ENCODE measurements at regions not wholly inside any gene's neighbourhood (a gene's known extent, or its start where the extent isn't known, plus 50 kb on each side); places are given as distances from the start of the nearest gene placed in this dataset.

DNA sequence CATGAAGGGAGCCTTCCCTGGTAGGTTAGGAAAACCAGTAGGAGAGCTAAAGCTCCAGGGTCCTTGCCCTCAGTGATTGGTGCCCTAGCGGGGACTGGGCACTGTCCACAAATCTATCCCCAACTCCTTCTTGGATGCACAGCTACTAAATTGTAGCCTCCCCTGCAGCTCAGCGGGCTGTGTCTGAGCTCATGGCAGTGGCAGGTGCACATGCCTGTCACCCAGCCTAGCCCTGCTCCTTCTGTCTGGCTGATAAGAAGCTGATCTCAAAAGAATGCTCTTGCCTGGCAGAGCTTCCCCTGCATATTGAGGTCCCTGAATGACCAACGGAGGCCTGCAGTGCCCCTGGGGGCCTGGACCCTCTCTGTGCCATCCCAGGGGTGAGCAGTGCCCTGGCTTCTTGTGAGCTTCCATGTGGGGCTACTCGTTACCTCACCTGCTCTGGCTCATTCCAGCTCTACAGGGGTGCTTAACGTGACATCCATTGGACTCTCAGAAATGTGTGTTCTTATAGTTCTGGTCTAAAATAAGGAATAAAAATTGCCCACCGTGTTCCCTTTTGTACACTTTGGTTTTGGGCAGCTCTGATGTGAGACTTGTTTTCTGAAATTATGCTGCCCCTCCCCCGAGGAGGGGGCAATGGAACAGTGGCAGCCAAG is 59.8 kb upstream of the ANTXRL start:
- Histone ChIP-seq H3K4me3 (no peak overlapping the region), H3K27ac (no peak overlapping the region), H3K27me3 (no peaks in the 10 kb centered on the region), H3K36me3 (no peaks in the 10 kb centered on the region), H3K9me3 (peaks cover 0 to 6% (median 0%) of the 10 kb centered on the region in 4 donors), H3K4me1 (peaks cover 0 to 9% (median 0%) of the 10 kb centered on the region in 4 donors)
- no peak for TF ChIP-seq POLR2A (IDR thresholded peaks at IDR 0.05)
- TF ChIP-seq, protein P1, sequence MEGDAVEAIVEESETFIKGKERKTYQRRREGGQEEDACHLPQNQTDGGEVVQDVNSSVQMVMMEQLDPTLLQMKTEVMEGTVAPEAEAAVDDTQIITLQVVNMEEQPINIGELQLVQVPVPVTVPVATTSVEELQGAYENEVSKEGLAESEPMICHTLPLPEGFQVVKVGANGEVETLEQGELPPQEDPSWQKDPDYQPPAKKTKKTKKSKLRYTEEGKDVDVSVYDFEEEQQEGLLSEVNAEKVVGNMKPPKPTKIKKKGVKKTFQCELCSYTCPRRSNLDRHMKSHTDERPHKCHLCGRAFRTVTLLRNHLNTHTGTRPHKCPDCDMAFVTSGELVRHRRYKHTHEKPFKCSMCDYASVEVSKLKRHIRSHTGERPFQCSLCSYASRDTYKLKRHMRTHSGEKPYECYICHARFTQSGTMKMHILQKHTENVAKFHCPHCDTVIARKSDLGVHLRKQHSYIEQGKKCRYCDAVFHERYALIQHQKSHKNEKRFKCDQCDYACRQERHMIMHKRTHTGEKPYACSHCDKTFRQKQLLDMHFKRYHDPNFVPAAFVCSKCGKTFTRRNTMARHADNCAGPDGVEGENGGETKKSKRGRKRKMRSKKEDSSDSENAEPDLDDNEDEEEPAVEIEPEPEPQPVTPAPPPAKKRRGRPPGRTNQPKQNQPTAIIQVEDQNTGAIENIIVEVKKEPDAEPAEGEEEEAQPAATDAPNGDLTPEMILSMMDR (IDR thresholded peaks at IDR 0.05), result no peak
- no peak for TF ChIP-seq EP300 (IDR thresholded peaks at IDR 0.05)
- 70 to 80% methylated on average over 5 to 7 of the region's 7 CpGs for WGBS, 2 donors
- no peak for DNase-seq (ENCODE audit: low spot score in 2 of 2)

DNA sequence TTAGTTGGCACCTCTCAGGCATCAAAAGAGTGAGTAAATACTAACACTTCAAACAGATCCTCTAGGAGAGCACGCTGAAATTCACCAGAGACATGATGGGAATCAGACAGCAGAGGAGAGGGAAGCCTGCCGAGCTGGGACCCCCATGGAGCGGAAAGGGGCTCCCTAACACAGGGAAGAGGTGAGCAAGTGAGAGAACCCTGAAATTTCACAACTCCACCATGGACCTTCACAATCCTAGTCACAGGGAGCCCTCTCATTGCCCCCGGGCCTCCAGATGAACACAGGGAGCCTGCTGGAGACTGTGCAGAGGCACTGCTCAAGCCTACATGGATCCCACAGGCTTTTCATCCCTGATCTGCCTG is 59.2 kb upstream of the ANTXRL start:
- H3K27ac ChIP-seq, result no peak overlapping the region
- peaks cover 0 to 9% (median 0%) of the 10 kb centered on the region in 4 donors for H3K4me1 ChIP-seq
- H3K36me3 ChIP-seq, result no peaks in the 10 kb centered on the region
- no peak for DNase-seq (ENCODE audit: low spot score in 2 of 2)
- no peak for TF ChIP-seq POLR2A (IDR thresholded peaks at IDR 0.05)
- no peak for TF ChIP-seq EP300 (IDR thresholded peaks at IDR 0.05)
- TF ChIP-seq, protein P1 (IDR thresholded peaks at IDR 0.05), result no peak
- no peak overlapping the region for H3K4me3 ChIP-seq
- 57 to 73% methylated on average over 4 of the region's 4 CpGs for WGBS, 2 donors
- peaks cover 0 to 6% (median 0%) of the 10 kb centered on the region in 4 donors for H3K9me3 ChIP-seq
- H3K27me3 ChIP-seq, result no peaks in the 10 kb centered on the region

DNA sequence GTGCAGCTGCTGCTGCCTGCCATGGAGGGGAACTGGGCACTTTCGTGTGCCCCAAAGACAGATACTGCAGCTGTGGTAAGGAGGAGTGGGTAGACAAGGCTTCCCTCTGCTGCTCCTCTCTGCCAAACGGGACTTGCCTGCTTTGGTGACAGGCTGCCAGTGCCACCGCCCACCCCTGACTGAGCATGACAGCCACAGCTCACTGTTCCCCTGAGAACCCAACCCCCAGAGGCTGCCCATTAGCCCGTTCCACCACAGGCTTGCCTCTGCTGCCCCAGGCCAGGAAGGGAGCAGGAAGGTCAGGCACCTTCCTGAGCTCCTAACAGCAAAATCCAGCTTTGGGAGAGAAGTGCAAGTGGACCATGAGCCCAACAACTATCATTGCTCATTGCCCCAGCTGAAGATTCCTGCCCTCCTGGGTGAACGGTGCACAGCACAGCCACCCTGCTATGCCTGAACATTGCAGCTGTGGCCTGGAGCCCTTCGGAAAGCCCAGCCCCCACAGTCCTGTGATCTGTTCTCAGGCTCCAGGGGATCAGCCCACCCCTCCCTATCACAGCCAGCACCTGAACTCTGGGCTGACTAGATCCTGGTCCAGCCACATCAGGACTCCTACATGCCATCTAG is 58.7 kb upstream of the ANTXRL start:
- Histone ChIP-seq H3K4me3 (no peak overlapping the region), H3K27me3 (no peaks in the 10 kb centered on the region), H3K27ac (no peak overlapping the region), H3K4me1 (peaks cover 0 to 9% (median 0%) of the 10 kb centered on the region in 4 donors), H3K36me3 (no peaks in the 10 kb centered on the region), H3K9me3 (peaks cover 0 to 6% (median 0%) of the 10 kb centered on the region in 4 donors)
- no peak for TF ChIP-seq POLR2A (IDR thresholded peaks at IDR 0.05)
- TF ChIP-seq EP300 (IDR thresholded peaks at IDR 0.05), result no peak
- TF ChIP-seq, protein P1 (IDR thresholded peaks at IDR 0.05), result no peak
- WGBS, 2 donors, result 29 to 34% methylated on average over 2 to 6 of the region's 6 CpGs
- DNase-seq (ENCODE audit: low spot score in 2 of 2), result no peak

DNA sequence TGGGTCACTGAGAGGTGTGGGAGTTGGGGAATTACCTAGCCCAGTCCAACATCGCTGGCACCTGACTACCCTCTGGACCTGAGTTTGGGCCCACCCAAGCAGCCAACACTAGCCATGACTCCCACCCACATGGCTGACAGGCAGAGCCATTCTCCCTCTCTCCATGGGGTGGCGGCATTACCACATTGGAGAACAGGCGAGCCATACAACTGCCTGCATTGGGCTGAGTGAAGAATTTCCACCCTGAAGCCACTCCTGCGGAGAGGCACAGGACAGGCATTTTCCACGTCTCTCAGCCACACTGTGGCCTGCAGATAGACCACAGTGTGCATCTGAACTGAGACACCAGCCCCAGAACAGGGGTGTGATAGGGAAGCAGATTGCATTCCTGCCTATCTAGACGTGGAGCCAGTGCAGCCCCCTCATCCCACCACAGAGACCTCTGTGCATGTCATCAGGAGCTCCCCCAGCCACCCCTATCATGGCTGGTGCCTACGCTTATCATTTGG is 58.2 kb upstream of the ANTXRL start:
- TF ChIP-seq EP300 (IDR thresholded peaks at IDR 0.05), result no peak
- TF ChIP-seq, protein P1 (IDR thresholded peaks at IDR 0.05), result peak; percentile 83 to 95 (median 91)
- no peak for TF ChIP-seq POLR2A (IDR thresholded peaks at IDR 0.05)
- Histone ChIP-seq H3K9me3 (peaks cover 0 to 6% (median 0%) of the 10 kb centered on the region in 4 donors), H3K36me3 (no peaks in the 10 kb centered on the region), H3K4me1 (peaks cover 0 to 9% (median 0%) of the 10 kb centered on the region in 4 donors), H3K4me3 (no peak overlapping the region), H3K27me3 (no peaks in the 10 kb centered on the region), H3K27ac (no peak overlapping the region)
- WGBS, 2 donors, result 15 to 16% methylated on average over 6 to 7 of the region's 7 CpGs
- DNase-seq (ENCODE audit: low spot score in 2 of 2), result peak; percentile 56 to 77

DNA sequence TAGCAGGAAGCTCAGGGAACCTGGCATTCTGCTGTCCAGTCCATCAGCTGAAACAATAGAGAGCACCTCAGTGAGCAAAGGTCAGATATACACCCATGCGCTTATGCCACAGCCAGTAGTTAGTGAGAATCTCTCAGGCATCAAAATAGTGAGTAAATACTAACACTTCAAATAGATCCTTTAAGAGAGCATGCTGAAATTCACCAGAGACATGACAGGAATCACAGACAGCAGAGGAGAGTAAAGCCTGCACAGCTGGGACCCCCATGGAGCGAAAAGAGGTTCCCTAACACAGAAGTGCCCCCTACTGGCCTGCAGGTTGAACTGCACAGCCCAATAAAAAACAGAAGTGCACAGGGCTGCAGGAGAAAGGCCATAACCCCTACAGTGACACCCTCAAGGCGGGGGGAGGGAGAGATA is 57.6 kb upstream of the ANTXRL start:
- no peak overlapping the region for H3K27ac ChIP-seq

More for the DNA sequence above, 57.6 kb upstream of the ANTXRL start:
- peaks cover 0 to 9% (median 0%) of the 10 kb centered on the region in 4 donors for H3K4me1 ChIP-seq
- 52 to 64% methylated on average over 3 of the region's 3 CpGs for WGBS, 2 donors
- no peaks in the 10 kb centered on the region for H3K27me3 ChIP-seq
- H3K4me3 ChIP-seq, result no peak overlapping the region
- no peaks in the 10 kb centered on the region for H3K36me3 ChIP-seq
- no peak for DNase-seq (ENCODE audit: low spot score in 2 of 2)
- no peak for TF ChIP-seq POLR2A (IDR thresholded peaks at IDR 0.05)
- TF ChIP-seq, protein P1 (IDR thresholded peaks at IDR 0.05), result peak in 3 of 5 experiments; percentile 6 to 42 (median 35)
- H3K9me3 ChIP-seq, result peaks cover 0 to 6% (median 0%) of the 10 kb centered on the region in 4 donors

Measured in tibial nerve (tissue), 4 donors.